ENCODE measurements at regions not wholly inside any gene's neighbourhood (a gene's known extent, or its start where the extent isn't known, plus 50 kb on each side); places are given as distances from the start of the nearest gene placed in this dataset.
"Not testable (repeated sequence)": the region's sequence is repeated elsewhere in the genome, so short reads cannot be mapped to it uniquely, and the experiment has no call there.

DNA sequence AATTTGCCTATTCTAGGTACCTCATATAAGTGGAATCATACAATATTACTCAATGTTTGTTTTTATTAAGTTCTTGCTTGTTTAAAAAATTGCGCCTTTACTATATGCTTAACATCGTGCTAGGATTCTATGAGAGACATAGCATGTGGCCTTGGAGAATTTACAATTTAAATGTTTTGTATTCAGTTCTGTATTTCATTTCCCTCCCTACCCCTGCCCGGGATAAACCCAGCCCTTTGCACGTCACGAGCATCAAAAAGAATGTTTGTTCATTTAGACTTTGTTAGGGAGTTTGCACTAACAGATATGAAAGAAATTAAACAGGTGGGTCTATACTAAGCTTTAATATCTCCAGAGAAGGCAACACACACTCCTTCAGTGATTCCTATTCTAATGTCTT, 75.7 kb downstream of the C18orf54 start:
- DNase-seq (ENCODE audit: low read depth in 4 of 4, low spot score in 1 of 4), result no peak

GRCh38 chr18:54433857-54434256, 76.2 kb downstream of the C18orf54 start:
- DNase-seq (ENCODE audit: low read depth in 4 of 4, low spot score in 1 of 4), result no peak

- DNase-seq (ENCODE audit: low read depth in 4 of 4, low spot score in 1 of 4), result no peak
Measured at GRCh38 chr18:54434453-54434852, 76.7 kb downstream of the C18orf54 start.

DNA sequence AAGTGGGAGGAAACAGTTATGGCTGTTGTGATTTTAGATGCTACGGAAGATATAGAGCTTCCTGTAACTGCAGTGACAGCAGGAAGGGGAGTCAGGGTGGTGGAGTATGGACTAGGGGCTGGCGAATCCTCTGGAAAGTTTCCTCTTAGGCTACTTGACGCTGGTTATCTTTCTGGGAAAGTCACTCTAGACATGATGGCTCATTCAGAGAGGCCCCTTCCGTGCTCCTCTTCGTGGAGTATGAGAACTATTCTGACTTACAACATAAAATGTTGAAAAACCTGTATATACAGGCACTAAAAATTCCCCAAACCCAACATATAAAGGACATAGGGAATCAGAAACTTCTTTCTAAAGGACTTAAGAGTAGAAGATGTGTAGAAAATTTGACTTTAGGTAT, 78.8 kb downstream of the C18orf54 start:
- DNase-seq (ENCODE audit: low read depth in 4 of 4, low spot score in 1 of 4), result no peak

DNA sequence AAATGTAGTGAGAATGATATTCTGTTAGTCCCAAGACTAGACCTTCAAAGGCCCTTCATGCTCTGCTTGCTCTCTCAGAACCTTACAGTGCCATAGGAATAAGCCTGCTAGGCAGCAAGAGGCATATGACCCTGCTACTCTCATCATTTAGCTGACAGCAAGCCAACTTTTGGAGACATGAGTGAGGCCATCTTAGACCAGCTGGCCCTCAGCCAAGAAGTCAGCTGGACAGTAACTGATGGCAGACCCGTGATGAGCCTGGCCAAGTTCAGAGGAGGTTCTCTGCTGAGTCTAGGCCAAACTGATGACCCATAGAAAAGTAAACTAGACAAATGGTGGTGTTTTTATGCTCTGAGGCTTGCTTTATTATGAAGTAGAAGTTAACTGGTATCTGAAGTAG, 82.6 kb downstream of the C18orf54 start:
- DNase-seq (ENCODE audit: low read depth in 4 of 4, low spot score in 1 of 4), result no peak

- DNase-seq (ENCODE audit: low read depth in 4 of 4, low spot score in 1 of 4), result peak in 1 of 4 experiments; percentile 7
Measured at GRCh38 chr18:54444319-54444914, 86.7 kb downstream of the C18orf54 start.

DNA sequence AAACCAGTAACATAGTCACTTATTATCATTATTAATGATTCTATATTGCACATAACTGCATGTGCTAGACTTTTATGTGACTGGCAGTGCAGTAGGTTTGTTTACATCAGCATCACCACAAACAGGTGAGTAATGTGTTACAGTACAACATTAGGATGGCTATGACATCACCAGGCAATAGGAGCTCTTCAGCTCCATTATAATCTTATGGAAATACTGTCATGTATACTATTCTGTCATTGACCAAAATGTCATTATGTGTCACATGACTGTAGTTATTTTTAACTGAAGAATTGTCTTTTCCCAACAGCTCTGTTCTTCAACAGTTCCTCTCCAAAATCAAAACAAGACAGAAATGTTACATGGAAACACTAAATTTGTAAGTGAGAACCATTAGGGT, 96.3 kb downstream of the C18orf54 start:
- no peak for DNase-seq (ENCODE audit: low read depth in 4 of 4, low spot score in 1 of 4)

DNA sequence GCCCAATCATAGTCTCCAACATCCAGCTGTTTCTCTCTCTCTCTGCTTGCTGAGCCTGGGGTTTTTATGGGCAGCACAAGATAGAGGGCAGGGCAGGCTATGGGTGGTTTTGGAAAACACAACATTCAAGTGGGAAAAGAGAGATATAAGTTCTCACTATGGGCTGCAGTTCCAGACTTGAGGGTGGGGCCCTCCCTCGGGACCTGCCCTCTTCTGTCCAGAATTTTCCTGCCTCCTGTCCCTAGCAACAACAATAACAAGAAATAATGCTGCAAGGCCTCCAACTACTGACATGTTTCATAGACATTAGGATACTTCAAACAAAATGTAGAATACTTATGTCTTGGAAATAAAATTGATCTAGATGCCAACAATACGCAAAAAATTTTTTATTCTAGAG, 107.8 kb downstream of the C18orf54 start:
- no peak for DNase-seq (ENCODE audit: low read depth in 4 of 4, low spot score in 1 of 4)

GRCh38 chr18:54466248-54467005, 108.7 kb downstream of the C18orf54 start:
- DNase-seq (ENCODE audit: low read depth in 4 of 4, low spot score in 1 of 4), result no peak

DNA sequence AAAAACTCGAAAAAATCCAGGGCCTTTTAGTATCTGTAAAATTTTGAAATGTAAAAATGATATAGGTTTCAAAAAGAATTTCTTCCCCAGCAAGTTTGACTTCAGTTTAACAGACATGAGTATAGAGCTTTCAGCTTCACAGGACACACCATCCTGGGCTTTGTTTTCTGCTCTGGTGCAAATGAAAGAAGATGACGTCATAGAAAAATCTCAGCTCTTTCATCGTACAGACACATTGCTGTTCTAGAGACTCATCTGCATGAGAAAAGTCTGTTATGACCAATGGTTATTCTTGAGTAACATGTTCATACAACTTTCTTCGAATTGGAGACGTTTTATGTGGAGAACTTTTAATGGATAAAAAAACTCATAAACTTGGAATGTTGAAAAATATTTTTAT, 111.7 kb upstream of the DYNAP start:
- DNase-seq (ENCODE audit: low read depth in 4 of 4, low spot score in 1 of 4), result no peak

DNA sequence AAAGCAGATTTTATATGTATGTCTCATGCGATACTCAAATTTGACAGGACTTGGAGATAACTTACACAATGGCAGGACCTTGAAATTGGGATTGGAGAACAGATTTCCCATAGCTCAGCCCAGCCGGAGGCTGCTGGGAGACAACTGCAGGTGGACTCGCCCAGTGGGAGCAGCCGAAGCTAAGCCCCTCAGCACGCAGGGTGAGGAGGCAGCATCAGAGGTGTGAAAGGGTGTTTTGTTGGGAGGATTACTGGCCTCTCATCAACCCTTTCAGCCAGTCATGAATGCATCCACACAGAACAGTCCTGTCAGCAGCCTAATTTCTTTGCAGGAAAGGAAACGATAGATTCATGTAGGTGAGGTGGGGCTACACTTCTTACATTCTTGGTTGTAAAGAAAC, 110.4 kb upstream of the DYNAP start:
- no peak for DNase-seq (ENCODE audit: low read depth in 4 of 4, low spot score in 1 of 4)

DNA sequence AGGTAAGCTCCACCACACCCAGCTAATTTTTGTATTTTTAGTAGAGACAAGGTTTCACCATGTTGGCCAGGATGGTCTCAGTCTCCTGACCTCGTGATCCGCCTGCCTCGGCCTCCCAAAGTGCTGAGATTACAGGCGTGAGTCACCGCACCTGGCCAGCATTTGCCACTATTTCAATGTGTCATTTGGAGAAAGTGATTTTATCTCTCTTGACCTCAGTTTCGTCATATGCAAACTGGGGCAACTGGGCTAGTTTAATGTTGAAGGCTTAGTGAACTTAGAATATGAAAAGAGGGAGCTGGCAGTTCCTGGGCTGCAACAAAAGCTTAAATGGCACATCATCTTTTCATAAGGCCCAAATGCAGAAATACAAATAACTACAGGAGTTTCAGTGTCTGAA, 88.6 kb upstream of the DYNAP start:
- not testable (repeated sequence) for DNase-seq (ENCODE audit: low read depth in 4 of 4, low spot score in 1 of 4)

GRCh38 chr18:54503131-54503894, 87.7 kb upstream of the DYNAP start:
- DNase-seq (ENCODE audit: low read depth in 4 of 4, low spot score in 1 of 4), result no peak

DNA sequence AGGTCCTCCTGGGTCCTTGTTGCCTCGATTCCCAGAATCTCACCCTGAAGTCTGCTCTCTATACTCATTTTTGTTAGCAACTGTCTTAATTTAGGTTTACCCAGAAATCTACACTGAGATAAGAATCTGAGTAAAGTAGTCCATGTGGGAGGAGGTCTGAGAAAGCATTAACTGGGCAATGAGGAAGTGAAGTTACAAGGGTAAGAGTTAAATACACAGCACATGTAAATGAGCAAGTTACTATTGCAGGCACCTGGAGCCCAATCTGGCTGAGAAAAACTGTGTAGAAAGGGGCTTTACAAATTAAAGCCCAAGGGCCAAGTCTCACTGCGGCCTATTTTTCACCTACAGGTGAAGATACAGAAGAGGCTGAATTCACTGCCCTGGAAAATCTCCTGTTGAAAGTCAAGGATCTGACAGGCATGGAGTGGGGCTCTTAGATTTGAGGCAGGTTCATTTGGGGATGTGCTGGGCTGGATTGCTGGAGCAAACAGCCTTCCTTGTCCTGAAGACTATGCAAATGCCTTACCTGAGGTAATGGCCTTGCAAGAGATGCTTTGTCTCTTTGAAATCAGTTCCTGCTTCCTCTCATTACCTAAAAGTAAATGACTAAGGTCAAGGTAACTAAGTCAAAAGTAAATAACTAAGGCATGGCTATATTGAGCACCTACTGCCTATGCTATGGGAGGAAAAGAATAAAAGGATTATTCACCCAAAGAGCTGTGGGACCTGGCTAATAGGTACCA, 84.4 kb upstream of the DYNAP start:
- no peak for DNase-seq (ENCODE audit: low read depth in 4 of 4, low spot score in 1 of 4)

GRCh38 chr18:54509793-54510192, 81.3 kb upstream of the DYNAP start:
- DNase-seq (ENCODE audit: low read depth in 4 of 4, low spot score in 1 of 4), result no peak

DNA sequence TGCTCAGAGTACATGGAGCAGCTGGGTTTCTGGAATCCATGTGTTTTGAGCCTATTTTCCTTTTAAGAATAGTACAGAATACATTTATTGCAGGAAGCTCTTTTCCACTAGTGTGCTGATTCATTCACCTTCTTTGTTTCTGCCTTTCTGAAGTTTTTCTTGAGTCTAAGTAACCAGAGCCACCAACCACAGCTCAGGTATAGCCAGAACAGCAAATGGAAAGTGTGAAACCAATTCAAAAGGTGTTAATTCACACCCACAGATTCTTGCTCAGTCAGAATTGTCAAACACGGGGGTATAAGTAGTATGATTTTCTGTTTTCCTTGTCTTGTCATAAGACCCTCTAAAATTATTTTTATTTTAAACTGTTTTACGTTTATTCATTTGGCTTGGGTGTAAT, 75.9 kb upstream of the DYNAP start:
- DNase-seq (ENCODE audit: low read depth in 4 of 4, low spot score in 1 of 4), result no peak

GRCh38 chr18:54517521-54517920, 73.5 kb upstream of the DYNAP start:
- no peak for DNase-seq (ENCODE audit: low read depth in 4 of 4, low spot score in 1 of 4)

DNA sequence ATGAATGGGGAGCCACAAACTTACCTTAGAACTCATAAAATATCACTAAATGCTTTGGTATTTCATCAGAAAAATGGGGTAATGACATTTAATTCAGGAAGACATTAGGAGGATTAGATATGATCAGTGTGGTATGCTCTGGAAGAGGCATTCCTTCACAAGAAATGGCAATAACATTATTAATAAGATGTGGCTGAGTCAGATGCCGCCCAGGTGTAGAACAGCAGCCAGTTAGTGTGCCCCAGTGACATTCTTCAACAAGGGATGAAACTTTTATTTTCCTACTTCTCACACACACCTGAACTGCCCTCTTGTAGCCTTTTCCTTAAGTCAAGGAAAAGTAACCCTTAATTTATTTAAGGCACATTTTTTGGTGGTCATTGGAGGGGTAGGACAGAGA, 69.2 kb upstream of the DYNAP start:
- no peak for DNase-seq (ENCODE audit: low read depth in 4 of 4, low spot score in 1 of 4)

DNA sequence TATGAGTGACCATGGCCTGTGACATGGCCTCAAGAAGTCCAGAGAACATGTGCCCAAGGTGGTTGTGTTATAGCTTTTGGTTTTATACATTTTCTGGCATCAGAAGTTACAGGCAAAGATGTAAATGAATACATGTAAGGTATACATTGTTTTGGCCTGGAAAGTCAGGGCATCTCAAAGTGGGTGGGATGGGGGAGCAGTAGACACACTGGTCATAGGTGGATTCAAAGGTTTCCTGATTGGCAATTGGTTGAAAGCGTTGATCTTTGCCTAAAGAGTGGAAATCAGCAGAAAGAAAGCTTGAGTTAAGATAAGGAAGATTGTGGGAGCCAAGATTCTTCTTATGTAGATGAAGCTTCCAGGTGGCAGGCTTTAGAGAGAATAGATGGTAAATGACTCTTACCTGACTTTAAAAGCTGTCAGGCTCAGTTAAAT, 62.1 kb upstream of the DYNAP start:
- no peak for DNase-seq (ENCODE audit: low read depth in 4 of 4, low spot score in 1 of 4)

DNA sequence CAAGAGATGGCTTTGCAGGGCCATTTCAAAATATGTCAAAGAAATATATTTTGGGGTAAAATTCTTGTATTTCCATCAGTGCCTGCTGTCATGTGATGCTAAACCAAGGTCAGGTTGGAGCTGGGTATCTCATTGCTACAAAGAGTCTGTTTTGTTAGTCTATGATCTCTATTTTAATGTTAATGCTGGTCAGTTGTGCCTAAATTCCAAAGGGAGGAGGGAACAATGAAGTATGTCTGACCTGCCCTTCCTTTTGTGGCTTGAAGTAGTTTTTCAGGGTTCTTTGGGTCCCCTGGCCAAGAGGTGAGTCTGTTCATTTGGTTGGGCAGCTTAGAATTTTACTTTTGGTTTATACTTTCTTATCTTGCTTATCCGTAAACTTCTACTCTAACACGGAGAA, 61.6 kb upstream of the DYNAP start:
- no peak for DNase-seq (ENCODE audit: low read depth in 4 of 4, low spot score in 1 of 4)

- no peak for DNase-seq (ENCODE audit: low read depth in 4 of 4, low spot score in 1 of 4)
Measured at GRCh38 chr18:54530285-54530684, 60.8 kb upstream of the DYNAP start.

All from stimulated activated CD4-positive, alpha-beta T cell treated with anti-CD3 and anti-CD28 coated beads, Interleukin-1b, Interleukin-23, amount 100 ng/mL, for 24 hours (primary cell).